ENCODE measurements at regions not wholly inside any gene's neighbourhood (a gene's known extent, or its start where the extent isn't known, plus 50 kb on each side); places are given as distances from the start of the nearest gene placed in this dataset.

GRCh38 chr2:43116988-43117387 lies 109.4 kb downstream of the ZFP36L2 start:
- DNase-seq (ENCODE audit: low spot score in 2 of 2): no peak
- intact Hi-C loops (cut with DNase I): no loop called here
- H3K27me3 ChIP-seq: no peaks in the 10 kb centered on the region
- no peaks in the 10 kb centered on the region for H3K36me3 ChIP-seq
- peaks cover 8 to 9% of the 10 kb centered on the region in 2 donors for H3K9me3 ChIP-seq
- no peak overlapping the region for H3K27ac ChIP-seq
- no peak overlapping the region for H3K4me3 ChIP-seq
- no peaks in the 10 kb centered on the region for H3K4me1 ChIP-seq
- TF ChIP-seq, protein P1, sequence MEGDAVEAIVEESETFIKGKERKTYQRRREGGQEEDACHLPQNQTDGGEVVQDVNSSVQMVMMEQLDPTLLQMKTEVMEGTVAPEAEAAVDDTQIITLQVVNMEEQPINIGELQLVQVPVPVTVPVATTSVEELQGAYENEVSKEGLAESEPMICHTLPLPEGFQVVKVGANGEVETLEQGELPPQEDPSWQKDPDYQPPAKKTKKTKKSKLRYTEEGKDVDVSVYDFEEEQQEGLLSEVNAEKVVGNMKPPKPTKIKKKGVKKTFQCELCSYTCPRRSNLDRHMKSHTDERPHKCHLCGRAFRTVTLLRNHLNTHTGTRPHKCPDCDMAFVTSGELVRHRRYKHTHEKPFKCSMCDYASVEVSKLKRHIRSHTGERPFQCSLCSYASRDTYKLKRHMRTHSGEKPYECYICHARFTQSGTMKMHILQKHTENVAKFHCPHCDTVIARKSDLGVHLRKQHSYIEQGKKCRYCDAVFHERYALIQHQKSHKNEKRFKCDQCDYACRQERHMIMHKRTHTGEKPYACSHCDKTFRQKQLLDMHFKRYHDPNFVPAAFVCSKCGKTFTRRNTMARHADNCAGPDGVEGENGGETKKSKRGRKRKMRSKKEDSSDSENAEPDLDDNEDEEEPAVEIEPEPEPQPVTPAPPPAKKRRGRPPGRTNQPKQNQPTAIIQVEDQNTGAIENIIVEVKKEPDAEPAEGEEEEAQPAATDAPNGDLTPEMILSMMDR (IDR thresholded peaks at IDR 0.05): no peak

DNA sequence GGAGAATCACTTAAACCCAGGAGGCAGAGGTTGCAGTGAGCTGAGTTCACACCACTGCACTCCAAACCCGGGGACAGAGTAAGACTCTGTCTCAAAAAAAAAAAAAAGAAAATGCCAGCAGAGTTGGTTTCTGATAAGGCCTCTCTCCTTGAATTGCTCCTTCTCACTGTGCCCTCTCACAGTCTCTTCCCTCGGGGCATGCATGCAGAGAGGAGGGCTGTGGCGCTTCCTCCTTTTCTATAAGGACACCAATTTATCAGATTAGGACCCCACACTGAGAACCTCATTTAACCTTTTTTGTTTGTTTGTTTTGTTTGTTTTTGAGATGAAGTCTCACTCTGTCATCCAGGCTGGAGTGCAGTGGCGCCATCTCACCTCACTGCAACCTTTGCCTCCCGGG lies 110.5 kb downstream of the ZFP36L2 start:
- intact Hi-C loops (cut with DNase I): no loop called here
- TF ChIP-seq, protein P1 (IDR thresholded peaks at IDR 0.05): no peak
- Histone ChIP-seq H3K36me3 (no peaks in the 10 kb centered on the region), H3K9me3 (peaks cover 8 to 9% of the 10 kb centered on the region in 2 donors), H3K4me3 (no peak overlapping the region), H3K4me1 (no peaks in the 10 kb centered on the region), H3K27ac (no peak overlapping the region), H3K27me3 (no peaks in the 10 kb centered on the region)
- DNase-seq (ENCODE audit: low spot score in 2 of 2): no peak

GRCh38 chr2:43114210-43114609 lies 112.2 kb downstream of the ZFP36L2 start:
- Histone ChIP-seq H3K27me3 (no peaks in the 10 kb centered on the region), H3K9me3 (peaks cover 2 to 4% of the 10 kb centered on the region in 2 donors), H3K27ac (no peak overlapping the region), H3K36me3 (no peaks in the 10 kb centered on the region), H3K4me3 (no peak overlapping the region), H3K4me1 (peaks cover 5 to 6% of the 10 kb centered on the region in 2 donors)
- intact Hi-C loops (cut with DNase I): no loop called here
- DNase-seq (ENCODE audit: low spot score in 2 of 2): no peak
- TF ChIP-seq, protein P1 (IDR thresholded peaks at IDR 0.05): no peak

DNA sequence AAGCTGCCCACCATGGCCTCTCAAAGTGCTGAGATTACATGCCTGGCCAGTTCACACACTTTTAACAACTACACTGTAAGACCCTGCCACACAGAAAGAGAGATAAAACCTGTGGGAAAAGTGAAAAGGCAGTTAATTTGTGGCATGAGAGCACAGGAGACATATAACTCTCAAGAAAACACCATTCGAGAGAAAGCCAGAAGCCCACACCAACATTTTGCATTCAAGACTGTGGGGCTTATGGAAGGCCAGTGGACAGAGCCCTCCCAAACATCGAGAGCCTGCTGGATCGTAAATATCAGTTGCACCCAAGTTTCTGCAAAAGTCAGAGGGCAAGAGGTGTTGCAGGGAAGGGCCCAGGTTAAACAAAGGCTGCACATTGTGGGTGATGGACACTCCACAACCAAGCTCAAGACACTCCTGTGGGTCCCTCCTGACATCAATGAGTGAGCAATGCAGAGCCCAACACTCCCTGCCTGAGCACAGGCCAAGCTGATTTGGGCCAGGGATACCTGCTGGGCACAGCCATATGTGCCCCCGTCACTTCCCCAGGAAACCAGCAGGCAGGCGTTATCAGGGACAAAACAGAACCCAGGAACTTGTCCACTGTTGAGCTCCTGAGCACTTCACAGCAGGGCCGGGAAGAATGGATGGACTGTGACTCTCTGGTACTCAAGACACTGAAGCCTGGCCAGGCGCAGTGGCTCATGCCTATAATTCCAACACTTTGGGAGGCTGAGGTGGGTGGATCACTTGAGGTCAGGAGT lies 114.4 kb downstream of the ZFP36L2 start:
- H3K4me1 ChIP-seq: peaks cover 10 to 11% of the 10 kb centered on the region in 2 donors
- no peak overlapping the region for H3K4me3 ChIP-seq
- H3K36me3 ChIP-seq: no peaks in the 10 kb centered on the region
- H3K9me3 ChIP-seq: no peaks in the 10 kb centered on the region
- H3K27ac ChIP-seq: no peak overlapping the region
- DNase-seq (ENCODE audit: low spot score in 2 of 2): no peak
- intact Hi-C loops (cut with DNase I): no loop called here
- TF ChIP-seq, protein P1 (IDR thresholded peaks at IDR 0.05): no peak
- no peaks in the 10 kb centered on the region for H3K27me3 ChIP-seq

DNA sequence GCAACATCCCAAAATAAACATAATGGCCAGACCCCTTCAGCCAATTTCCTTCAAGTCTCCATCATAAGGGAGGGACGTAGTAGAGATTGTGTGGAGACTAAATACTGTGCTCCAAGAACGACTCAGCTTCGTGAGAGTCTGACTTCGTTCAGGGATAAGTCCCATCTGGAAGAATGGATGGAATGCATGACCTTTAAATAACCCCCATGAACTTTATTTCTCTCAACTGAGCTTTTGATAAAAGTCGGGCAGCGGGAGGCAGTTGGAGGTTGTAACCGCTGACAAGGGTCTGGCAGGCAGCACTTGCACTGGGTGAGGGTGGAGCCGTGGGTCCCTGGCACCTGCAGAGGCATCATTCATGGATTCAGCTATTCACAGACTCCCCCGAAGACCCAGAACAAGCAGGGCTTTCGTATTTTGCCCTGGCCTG lies 115.9 kb downstream of the ZFP36L2 start:
- no peak overlapping the region for H3K4me3 ChIP-seq
- intact Hi-C loops (cut with DNase I): no loop called here
- H3K4me1 ChIP-seq: peaks cover 18 to 25% of the 10 kb centered on the region in 2 donors
- no peak for DNase-seq (ENCODE audit: low spot score in 2 of 2)
- no peaks in the 10 kb centered on the region for H3K9me3 ChIP-seq
- H3K27me3 ChIP-seq: no peaks in the 10 kb centered on the region
- peak overlapping the region; percentile 70 to 75 for H3K27ac ChIP-seq
- H3K36me3 ChIP-seq: no peaks in the 10 kb centered on the region
- TF ChIP-seq, protein P1 (IDR thresholded peaks at IDR 0.05): no peak

Data from ascending aorta (tissue), 2 donors.